LNCaP clone FGC (cell line): ENCODE measurements at regions not wholly inside any gene's neighbourhood (a gene's known extent, or its start where the extent isn't known, plus 50 kb on each side); places are given as distances from the start of the nearest gene placed in this dataset.

Experiments
- DNase-seq: peaks from one replicate; pipeline ENCODE4 v3.0.0-alpha.2; 2011; ENCODE audit warnings: low read depth
- H3K4me3 ChIP-seq: 2 replicates; pipeline ENCODE4 v1.5.1; 2011; ENCODE audit warnings: mild to moderate bottlenecking, low read depth, low read length, control low read depth
- TF ChIP-seq, protein P1 (sequence below): IDR thresholded peaks from 2 replicates; pipeline ENCODE4 v1.5.1; 2012; ENCODE audit warnings: mild to moderate bottlenecking; ENCODE audit not compliant: control insufficient read depth, insufficient read depth; ENCODE audit errors: extremely low read depth

DNA sequence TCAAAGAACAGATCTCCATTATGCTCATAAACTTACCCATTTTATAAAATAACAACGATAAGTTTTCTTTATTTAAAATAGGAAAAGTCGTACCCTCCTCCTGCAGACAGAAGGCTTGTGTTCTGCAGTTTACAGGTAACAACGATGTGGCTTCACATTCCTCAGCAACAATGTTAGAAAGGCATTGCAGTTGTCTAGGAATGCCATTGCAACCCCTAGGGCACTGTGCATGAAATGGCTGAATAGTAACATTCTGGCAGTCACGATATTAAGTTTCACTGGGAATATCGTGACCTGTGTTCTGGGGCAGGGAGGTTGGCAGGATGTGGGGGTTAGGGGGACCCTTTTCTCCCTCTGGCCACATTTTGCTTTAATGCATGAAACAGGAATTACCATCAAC lies 331.9 kb downstream of the DEPDC1B start:
- H3K4me3 ChIP-seq = no peak overlapping the region
- TF ChIP-seq, protein P1, sequence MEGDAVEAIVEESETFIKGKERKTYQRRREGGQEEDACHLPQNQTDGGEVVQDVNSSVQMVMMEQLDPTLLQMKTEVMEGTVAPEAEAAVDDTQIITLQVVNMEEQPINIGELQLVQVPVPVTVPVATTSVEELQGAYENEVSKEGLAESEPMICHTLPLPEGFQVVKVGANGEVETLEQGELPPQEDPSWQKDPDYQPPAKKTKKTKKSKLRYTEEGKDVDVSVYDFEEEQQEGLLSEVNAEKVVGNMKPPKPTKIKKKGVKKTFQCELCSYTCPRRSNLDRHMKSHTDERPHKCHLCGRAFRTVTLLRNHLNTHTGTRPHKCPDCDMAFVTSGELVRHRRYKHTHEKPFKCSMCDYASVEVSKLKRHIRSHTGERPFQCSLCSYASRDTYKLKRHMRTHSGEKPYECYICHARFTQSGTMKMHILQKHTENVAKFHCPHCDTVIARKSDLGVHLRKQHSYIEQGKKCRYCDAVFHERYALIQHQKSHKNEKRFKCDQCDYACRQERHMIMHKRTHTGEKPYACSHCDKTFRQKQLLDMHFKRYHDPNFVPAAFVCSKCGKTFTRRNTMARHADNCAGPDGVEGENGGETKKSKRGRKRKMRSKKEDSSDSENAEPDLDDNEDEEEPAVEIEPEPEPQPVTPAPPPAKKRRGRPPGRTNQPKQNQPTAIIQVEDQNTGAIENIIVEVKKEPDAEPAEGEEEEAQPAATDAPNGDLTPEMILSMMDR = no peak
- DNase-seq = no peak

DNA sequence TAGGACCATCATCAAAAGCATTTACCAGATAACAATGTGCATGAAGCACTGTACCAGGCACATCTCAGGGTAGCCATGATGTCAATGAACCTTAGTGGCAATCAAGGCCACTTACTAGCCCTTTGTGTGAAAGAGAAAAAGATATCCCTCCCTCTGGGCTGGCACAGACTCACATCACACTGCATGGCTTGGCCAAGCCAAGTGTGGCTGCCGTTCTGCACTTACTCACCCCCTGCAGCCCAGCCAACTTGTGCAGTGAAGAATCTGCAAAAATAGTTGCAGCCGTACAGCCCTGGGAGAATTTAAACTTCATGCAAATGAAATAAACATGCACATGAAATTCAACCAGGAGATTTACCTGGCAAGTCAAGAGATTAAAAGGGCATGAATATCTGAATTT lies 333.5 kb downstream of the DEPDC1B start:
- TF ChIP-seq, protein P1 = no peak
- no peak overlapping the region for H3K4me3 ChIP-seq
- no peak for DNase-seq

DNA sequence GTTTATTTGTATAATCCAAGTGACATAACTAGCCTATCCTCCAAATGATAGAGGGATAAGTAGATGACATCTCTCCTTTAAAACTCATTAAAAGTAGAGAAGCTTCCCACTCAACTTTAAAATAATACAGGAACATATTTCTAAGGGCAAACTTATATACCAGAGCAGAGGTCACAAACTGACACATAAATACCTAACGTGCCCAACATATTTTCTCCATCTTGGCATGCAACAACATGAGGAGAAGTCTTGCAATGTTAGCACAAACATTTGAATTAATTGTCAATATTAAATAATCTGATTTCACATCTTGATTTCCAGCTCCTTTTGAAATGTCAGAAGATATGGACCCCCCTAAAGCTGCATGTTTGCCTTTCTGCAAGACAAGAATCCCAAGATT lies 335.0 kb downstream of the DEPDC1B start:
- TF ChIP-seq, protein P1 = no peak
- DNase-seq = no peak
- H3K4me3 ChIP-seq = no peak overlapping the region

DNA sequence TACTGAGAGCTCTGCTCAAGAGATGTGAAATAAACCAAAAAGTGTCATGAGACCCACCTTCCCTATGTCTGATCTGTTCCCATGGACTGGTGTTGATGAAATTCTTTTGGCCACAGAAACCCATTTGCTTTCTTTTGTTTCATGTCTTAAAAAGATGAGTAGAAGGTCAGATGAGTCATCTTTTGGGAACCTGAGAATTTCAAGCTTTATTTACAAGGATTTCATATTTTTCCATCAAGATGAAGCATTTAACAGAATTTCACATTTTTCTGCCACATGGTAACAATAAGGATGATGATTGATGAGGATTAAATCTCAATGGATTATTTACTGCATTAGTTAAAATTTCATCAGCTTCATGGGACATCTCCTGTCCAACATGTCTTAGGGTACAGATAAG lies 337.8 kb downstream of the DEPDC1B start:
- no peak overlapping the region for H3K4me3 ChIP-seq
- TF ChIP-seq, protein P1 = no peak
- DNase-seq = no peak

DNA sequence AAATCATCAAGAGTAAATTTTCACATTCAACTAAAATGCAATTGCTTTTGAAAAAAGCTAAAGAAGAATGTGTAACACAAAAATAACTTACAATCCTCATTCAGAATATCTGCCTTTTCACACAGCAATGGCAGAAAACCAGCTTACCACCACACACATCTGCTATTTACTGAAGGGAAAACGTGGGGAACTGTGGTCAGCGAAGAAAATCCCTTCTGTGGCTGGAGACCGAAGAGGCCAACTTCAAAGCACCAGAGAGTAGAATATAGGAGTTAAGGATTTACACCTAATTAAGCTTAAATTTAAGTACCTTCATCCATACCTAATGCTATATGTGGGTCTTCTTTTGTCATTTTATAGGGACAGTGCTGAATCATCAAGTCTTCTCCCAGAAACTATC lies 339.6 kb downstream of the DEPDC1B start:
- TF ChIP-seq, protein P1 = no peak
- no peak for DNase-seq
- H3K4me3 ChIP-seq = no peak overlapping the region

DNA sequence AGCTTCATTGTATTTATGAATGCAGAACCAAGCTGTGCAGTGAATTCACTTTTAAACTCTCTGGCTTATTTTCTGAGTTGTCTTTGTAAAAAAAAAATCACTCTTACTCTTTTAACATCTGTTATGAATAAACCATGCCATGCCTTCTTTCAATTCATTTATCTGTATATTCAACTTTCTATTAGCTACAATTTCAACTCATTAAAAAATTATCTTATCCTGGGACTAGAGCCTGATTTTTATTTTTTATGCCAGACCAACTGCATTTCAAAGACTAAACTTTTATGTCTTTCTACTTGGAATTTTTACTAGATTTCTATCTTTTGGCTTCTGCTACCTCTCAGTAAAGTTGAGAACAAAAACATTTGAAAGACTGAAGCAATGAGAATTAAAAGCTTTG lies 342.7 kb downstream of the DEPDC1B start:
- no peak overlapping the region for H3K4me3 ChIP-seq
- DNase-seq = no peak
- TF ChIP-seq, protein P1 = no peak

DNA sequence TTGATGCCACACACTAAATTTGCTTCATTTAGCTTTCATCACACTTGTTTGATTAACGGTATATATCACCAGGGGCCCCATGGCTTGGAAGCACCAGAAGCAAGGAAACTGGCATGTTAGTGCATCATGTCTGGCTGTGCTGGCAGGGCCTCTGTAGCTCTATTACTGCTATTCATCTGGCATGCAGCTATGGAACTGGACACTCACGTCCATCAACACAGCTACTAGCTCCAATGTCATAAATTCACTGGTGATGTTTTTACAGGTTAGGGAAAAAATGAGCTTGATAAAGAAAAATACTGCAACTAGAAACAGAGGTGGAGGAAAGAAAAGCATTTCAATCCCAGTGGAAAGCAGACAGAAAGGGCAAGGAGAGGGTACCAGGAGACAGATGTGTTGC lies 343.2 kb downstream of the DEPDC1B start:
- TF ChIP-seq, protein P1 = no peak
- no peak overlapping the region for H3K4me3 ChIP-seq
- no peak for DNase-seq
